A549 (cell line): ENCODE measurements at regions not wholly inside any gene's neighbourhood (a gene's known extent, or its start where the extent isn't known, plus 50 kb on each side); places are given as distances from the start of the nearest gene placed in this dataset.

Source experiments
- CTCF ChIP-seq: fragments of >200 bp; sonication (Bioruptor Twin); formaldehyde crosslinking; IDR thresholded peaks from 3 replicates; pipeline ENCODE4 v1.5.1; 2016
- KDM1A ChIP-seq: fragments of 200-600 bp; sonication (generic); IDR thresholded peaks from 2 replicates; pipeline ENCODE4 v1.6.1; 2016; ENCODE audit warnings: low read depth, mild to moderate bottlenecking

GRCh38 chrX:56026815-56027214 is 205.3 kb upstream of the KLF8 start:
- TF ChIP-seq CTCF (no peak), KDM1A (no peak)
